Breast epithelium (tissue), 4 donors: ENCODE measurements at regions not wholly inside any gene's neighbourhood (a gene's known extent, or its start where the extent isn't known, plus 50 kb on each side); places are given as distances from the start of the nearest gene placed in this dataset.

ENCODE experiments used
- DNase-seq, 2 donors: peaks; one replicate each; pipeline ENCODE4 v3.0.0-alpha.2; 2019; ENCODE audit warnings: low spot score in 2 of 2
- H3K27ac ChIP-seq, 2 donors: fragments of 200-600 bp; sonication (generic) in 1 of 2; one replicate each; pipeline ENCODE4 v1.5.1; 2016 to 2019; ENCODE audit warnings: mild to moderate bottlenecking in 1 of 2
- H3K27me3 ChIP-seq, 2 donors: fragments of 200-600 bp; sonication (generic) in 1 of 2; one replicate each; pipeline versions ENCODE4 v1.5.1 to v1.6.0; 2017 to 2019; ENCODE audit warnings: control low read depth in 1 of 2, mild to moderate bottlenecking in 1 of 2
- H3K36me3 ChIP-seq: fragments of 200-600 bp; one replicate; pipeline ENCODE4 v1.5.1; 2019
- H3K4me1 ChIP-seq, 2 donors: fragments of 200-600 bp; sonication (generic); one replicate each; pipeline ENCODE4 v1.5.1; 2016 to 2019; ENCODE audit warnings: control low read depth in 1 of 2
- H3K4me3 ChIP-seq, 3 donors: fragments of 200-600 bp; sonication (generic); 1 replicate in 2 of 3; 2 replicates in 1 of 3; pipeline ENCODE4 v1.5.1; 2016 to 2019; ENCODE audit warnings: mild to moderate bottlenecking in 3 of 3, moderate library complexity in 2 of 3
- H3K9me3 ChIP-seq, 2 donors: fragments of 200-600 bp; sonication (generic) in 1 of 2; one replicate each; pipeline ENCODE4 v1.5.1; 2016 to 2019; ENCODE audit warnings: control low read depth in 1 of 2
- CTCF ChIP-seq, 3 donors: fragments of 450-650 bp; IDR thresholded peaks; one replicate each; pipeline ENCODE4 v1.5.1; 2016 to 2017; ENCODE audit warnings: antibody characterized with exemption in 3 of 3, mild to moderate bottlenecking in 3 of 3, moderate library complexity in 3 of 3
- POLR2A ChIP-seq: fragments of 450-650 bp; IDR thresholded peaks from one replicate; pipeline ENCODE4 v1.6.1; 2016; ENCODE audit warnings: antibody characterized with exemption, mild to moderate bottlenecking, moderate library complexity
- POLR2AphosphoS5 ChIP-seq, 3 donors: sonication (generic); formaldehyde crosslinking; IDR thresholded peaks; one replicate each; pipeline ENCODE4 v1.6.1; 2017; ENCODE audit warnings: antibody characterized with exemption in 3 of 3
- intact Hi-C: fragments of 100-400 bp; cut with DNase I; formaldehyde crosslinking; loops from one replicate; pipeline ENCODE4 v1.15.1; 2023; ENCODE audit warnings: low total_unique reads

GRCh38 chr4:111919639-111920038 lies 225.6 kb upstream of the FAM241A start:
- DNase-seq = no peak
- intact Hi-C loops = no loop called here
- Histone ChIP-seq H3K4me1 (no peaks in the 10 kb centered on the region), H3K27me3 (no peaks in the 10 kb centered on the region), H3K27ac (no peak overlapping the region), H3K36me3 (no peaks in the 10 kb centered on the region), H3K9me3 (peaks cover 0 to 5% of the 10 kb centered on the region in 2 donors), H3K4me3 (no peak overlapping the region)
- TF ChIP-seq CTCF (IDR thresholded peaks at IDR 0.05) (no peak), POLR2A (no peak), POLR2AphosphoS5 (IDR thresholded peaks at IDR 0.05) (no peak)

- no peaks in the 10 kb centered on the region for H3K9me3 ChIP-seq
- no peaks in the 10 kb centered on the region for H3K36me3 ChIP-seq
- H3K4me3 ChIP-seq = no peak overlapping the region
- no peak overlapping the region for H3K27ac ChIP-seq
- no peaks in the 10 kb centered on the region for H3K27me3 ChIP-seq
- intact Hi-C loops = no loop called here
- no peaks in the 10 kb centered on the region for H3K4me1 ChIP-seq
- DNase-seq = no peak
- TF ChIP-seq POLR2AphosphoS5 (IDR thresholded peaks at IDR 0.05) = no peak
- TF ChIP-seq CTCF (IDR thresholded peaks at IDR 0.05) = no peak
- no peak for TF ChIP-seq POLR2A
These were observed 223.5 kb upstream of the FAM241A start for GRCh38 chr4:111921714-111922113.

- H3K9me3 ChIP-seq = no peaks in the 10 kb centered on the region
- no peak overlapping the region for H3K4me3 ChIP-seq
- intact Hi-C loops = no loop called here
- no peak overlapping the region for H3K27ac ChIP-seq
- TF ChIP-seq POLR2A (no peak), CTCF (IDR thresholded peaks at IDR 0.05) (no peak), POLR2AphosphoS5 (IDR thresholded peaks at IDR 0.05) (no peak)
- H3K36me3 ChIP-seq = no peaks in the 10 kb centered on the region
- no peaks in the 10 kb centered on the region for H3K27me3 ChIP-seq
- H3K4me1 ChIP-seq = no peaks in the 10 kb centered on the region
- DNase-seq = no peak
These were observed 221.5 kb upstream of the FAM241A start for GRCh38 chr4:111923786-111924185.

- intact Hi-C loops = no loop called here
- no peaks in the 10 kb centered on the region for H3K9me3 ChIP-seq
- no peaks in the 10 kb centered on the region for H3K36me3 ChIP-seq
- no peaks in the 10 kb centered on the region for H3K27me3 ChIP-seq
- H3K27ac ChIP-seq = no peak overlapping the region
- H3K4me3 ChIP-seq = no peak overlapping the region
- H3K4me1 ChIP-seq = no peaks in the 10 kb centered on the region
- no peak for TF ChIP-seq POLR2A
- TF ChIP-seq CTCF (IDR thresholded peaks at IDR 0.05) = no peak
- no peak for TF ChIP-seq POLR2AphosphoS5 (IDR thresholded peaks at IDR 0.05)
- no peak for DNase-seq
These were observed 220.6 kb upstream of the FAM241A start for GRCh38 chr4:111924696-111925095.

GRCh38 chr4:111930659-111931058 lies 214.6 kb upstream of the FAM241A start:
- Histone ChIP-seq H3K36me3 (no peaks in the 10 kb centered on the region), H3K9me3 (no peaks in the 10 kb centered on the region), H3K4me1 (no peaks in the 10 kb centered on the region), H3K27ac (no peak overlapping the region), H3K27me3 (no peaks in the 10 kb centered on the region), H3K4me3 (no peak overlapping the region)
- TF ChIP-seq POLR2AphosphoS5 (IDR thresholded peaks at IDR 0.05) (no peak), CTCF (IDR thresholded peaks at IDR 0.05) (no peak), POLR2A (no peak)
- intact Hi-C loops = no loop called here
- no peak for DNase-seq
